ENCODE measurements at regions not wholly inside any gene's neighbourhood (a gene's known extent, or its start where the extent isn't known, plus 50 kb on each side); places are given as distances from the start of the nearest gene placed in this dataset.

DNA sequence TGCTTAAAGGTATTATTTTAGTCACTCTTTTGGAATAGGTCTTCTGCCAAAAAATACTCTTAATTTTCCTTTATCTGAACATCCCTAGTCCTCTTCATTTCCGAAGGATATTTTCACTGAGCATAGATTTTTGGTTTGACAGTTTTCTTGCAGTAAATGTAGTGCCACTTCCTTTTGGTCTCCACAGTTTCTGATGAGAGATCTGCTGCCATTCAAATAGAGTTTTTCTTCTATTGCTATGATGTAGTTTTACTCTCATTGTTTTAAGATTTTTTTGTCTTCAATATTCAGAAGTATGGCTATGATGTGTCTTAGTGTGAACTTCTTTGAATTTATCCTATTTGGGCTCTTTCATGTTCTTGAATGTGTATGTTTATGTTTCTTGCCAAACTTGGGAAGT lies 281.1 kb upstream of the SORL1-AS1 start:
- no peak for TF ChIP-seq EZH2 (IDR thresholded peaks at IDR 0.05)
- TF ChIP-seq, protein P1, sequence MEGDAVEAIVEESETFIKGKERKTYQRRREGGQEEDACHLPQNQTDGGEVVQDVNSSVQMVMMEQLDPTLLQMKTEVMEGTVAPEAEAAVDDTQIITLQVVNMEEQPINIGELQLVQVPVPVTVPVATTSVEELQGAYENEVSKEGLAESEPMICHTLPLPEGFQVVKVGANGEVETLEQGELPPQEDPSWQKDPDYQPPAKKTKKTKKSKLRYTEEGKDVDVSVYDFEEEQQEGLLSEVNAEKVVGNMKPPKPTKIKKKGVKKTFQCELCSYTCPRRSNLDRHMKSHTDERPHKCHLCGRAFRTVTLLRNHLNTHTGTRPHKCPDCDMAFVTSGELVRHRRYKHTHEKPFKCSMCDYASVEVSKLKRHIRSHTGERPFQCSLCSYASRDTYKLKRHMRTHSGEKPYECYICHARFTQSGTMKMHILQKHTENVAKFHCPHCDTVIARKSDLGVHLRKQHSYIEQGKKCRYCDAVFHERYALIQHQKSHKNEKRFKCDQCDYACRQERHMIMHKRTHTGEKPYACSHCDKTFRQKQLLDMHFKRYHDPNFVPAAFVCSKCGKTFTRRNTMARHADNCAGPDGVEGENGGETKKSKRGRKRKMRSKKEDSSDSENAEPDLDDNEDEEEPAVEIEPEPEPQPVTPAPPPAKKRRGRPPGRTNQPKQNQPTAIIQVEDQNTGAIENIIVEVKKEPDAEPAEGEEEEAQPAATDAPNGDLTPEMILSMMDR (IDR thresholded peaks at IDR 0.05): no peak
- TF ChIP-seq EZH2phosphoT487 (IDR thresholded peaks at IDR 0.05): no peak
